Left ventricle myocardium inferior (tissue), 1 donor: ENCODE measurements at regions not wholly inside any gene's neighbourhood (a gene's known extent, or its start where the extent isn't known, plus 50 kb on each side); places are given as distances from the start of the nearest gene placed in this dataset.

Experiments used
- DNase-seq: peaks from one replicate; pipeline ENCODE4 v3.0.0-alpha.2; 2020
- H3K27ac ChIP-seq: fragments of 200-600 bp; replicated peaks from 2 replicates; pipeline ENCODE4 v1.8.0; 2021
- H3K27me3 ChIP-seq: fragments of 200-600 bp; 2 replicates; pipeline ENCODE4 v1.8.0; 2021; ENCODE audit warnings: low read depth
- H3K36me3 ChIP-seq: fragments of 200-600 bp; 2 replicates; pipeline ENCODE4 v1.8.0; 2021
- H3K4me1 ChIP-seq: fragments of 200-600 bp; 2 replicates; pipeline ENCODE4 v1.8.0; 2021
- H3K4me3 ChIP-seq: fragments of 200-600 bp; 2 replicates; pipeline ENCODE4 v1.8.0; 2021; ENCODE audit warnings: mild to moderate bottlenecking, moderate library complexity
- H3K9me3 ChIP-seq: fragments of 200-600 bp; replicated peaks from 2 replicates; pipeline ENCODE4 v1.8.0; 2021
- intact Hi-C: fragments of 100-400 bp; cut with micrococcal nuclease; formaldehyde crosslinking; loops from one replicate; pipeline ENCODE4 v1.11.0; 2022
- TF ChIP-seq, protein P1 (sequence below): fragments of 200-600 bp; IDR thresholded peaks from 2 replicates; pipeline ENCODE4 v1.8.0; 2021; ENCODE audit warnings: antibody characterized with exemption, mild to moderate bottlenecking, borderline replicate concordance
- donor health status: DM: no; HTN: yes; CAD: no; lungs with severe emphysema.

DNA sequence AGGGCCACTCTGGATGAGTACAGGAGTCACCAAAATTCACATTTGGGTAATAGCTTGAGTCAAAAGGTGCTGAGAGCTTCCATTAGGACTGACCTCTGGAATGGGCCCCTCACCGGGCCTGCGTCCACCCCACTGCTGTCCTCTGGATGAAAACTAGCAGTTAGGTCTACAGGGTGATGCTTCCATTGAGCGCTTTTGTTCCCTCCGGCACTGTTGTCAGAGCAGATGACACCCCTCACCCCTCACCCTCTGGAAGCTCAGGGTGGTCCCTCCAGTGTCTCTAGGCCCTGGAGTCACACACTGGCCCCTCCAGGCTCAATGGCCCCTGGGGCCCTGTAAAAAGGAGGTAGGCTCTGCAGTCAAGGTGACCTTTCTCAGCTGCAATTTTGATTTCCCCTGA is 187.8 kb upstream of the GPR12 start:
- TF ChIP-seq, protein P1, sequence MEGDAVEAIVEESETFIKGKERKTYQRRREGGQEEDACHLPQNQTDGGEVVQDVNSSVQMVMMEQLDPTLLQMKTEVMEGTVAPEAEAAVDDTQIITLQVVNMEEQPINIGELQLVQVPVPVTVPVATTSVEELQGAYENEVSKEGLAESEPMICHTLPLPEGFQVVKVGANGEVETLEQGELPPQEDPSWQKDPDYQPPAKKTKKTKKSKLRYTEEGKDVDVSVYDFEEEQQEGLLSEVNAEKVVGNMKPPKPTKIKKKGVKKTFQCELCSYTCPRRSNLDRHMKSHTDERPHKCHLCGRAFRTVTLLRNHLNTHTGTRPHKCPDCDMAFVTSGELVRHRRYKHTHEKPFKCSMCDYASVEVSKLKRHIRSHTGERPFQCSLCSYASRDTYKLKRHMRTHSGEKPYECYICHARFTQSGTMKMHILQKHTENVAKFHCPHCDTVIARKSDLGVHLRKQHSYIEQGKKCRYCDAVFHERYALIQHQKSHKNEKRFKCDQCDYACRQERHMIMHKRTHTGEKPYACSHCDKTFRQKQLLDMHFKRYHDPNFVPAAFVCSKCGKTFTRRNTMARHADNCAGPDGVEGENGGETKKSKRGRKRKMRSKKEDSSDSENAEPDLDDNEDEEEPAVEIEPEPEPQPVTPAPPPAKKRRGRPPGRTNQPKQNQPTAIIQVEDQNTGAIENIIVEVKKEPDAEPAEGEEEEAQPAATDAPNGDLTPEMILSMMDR = no peak
- no peak overlapping the region for H3K27ac ChIP-seq
- H3K4me3 ChIP-seq = no peak overlapping the region
- H3K4me1 ChIP-seq = no peaks in the 10 kb centered on the region
- H3K9me3 ChIP-seq = no peaks in the 10 kb centered on the region
- no peaks in the 10 kb centered on the region for H3K36me3 ChIP-seq
- intact Hi-C loops = no loop called here
- no peaks in the 10 kb centered on the region for H3K27me3 ChIP-seq
- no peak for DNase-seq

DNA sequence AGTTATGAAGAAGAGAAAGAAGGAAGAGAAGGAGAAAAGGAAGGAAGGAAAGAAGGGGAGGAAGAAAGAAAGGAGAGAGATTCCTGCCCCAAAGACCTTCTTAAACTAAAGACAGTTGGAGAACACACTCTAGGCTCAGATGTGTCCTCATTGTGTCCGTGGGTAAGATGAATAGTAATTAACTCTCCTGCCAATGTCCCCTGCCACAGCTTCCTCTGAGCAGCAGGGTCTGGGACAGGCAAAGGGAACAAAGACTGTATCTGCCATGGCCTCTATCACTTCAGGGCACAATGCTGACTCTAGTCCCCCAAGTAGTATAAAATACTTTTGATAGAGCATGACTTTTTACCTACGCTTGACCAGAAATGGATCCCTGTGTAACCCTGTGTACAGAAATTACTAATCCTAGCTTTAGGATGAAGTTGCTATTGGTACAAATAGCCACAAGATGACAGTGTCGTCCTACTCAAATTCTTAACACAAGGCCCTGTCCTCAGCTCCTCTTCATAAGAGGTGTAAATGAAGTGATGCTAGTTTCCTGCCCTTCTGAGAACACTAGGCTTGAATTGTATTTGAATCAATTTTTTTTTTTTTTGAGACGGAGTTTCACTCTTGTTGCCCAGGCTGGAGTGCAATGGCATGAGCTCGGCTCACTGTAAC is 186.2 kb upstream of the GPR12 start:
- peaks cover 1% of the 10 kb centered on the region for H3K4me1 ChIP-seq
- H3K9me3 ChIP-seq = no peaks in the 10 kb centered on the region
- H3K27ac ChIP-seq = no peak overlapping the region
- intact Hi-C loops = no loop called here
- no peak overlapping the region for H3K4me3 ChIP-seq
- H3K27me3 ChIP-seq = no peaks in the 10 kb centered on the region
- TF ChIP-seq, protein P1 = peak; percentile 86
- H3K36me3 ChIP-seq = no peaks in the 10 kb centered on the region
- DNase-seq = no peak

DNA sequence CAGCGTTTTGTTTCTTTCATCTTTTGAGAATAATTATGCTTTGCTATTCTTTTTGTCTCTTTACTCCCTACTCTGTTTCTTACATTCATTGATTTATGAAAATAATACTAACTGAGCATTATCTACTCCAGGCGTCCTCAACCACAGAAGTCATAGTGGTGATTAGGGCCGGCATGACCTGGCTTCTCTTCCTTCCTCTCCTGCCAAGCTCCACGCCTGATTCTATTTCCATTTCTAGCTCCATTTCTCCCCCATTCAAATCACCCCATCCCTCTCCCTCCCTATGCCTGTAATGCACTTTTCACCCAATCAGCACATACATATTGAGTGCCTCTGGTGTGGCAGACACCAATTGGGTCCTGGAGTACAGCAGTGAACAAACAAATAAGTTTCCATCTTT is 183.2 kb upstream of the GPR12 start:
- intact Hi-C loops = no loop called here
- no peaks in the 10 kb centered on the region for H3K9me3 ChIP-seq
- peak overlapping the region; percentile 33 for H3K27ac ChIP-seq
- H3K4me3 ChIP-seq = no peak overlapping the region
- no peaks in the 10 kb centered on the region for H3K27me3 ChIP-seq
- TF ChIP-seq, protein P1 = no peak
- DNase-seq = no peak
- H3K36me3 ChIP-seq = no peaks in the 10 kb centered on the region
- H3K4me1 ChIP-seq = peaks cover 10% of the 10 kb centered on the region

DNA sequence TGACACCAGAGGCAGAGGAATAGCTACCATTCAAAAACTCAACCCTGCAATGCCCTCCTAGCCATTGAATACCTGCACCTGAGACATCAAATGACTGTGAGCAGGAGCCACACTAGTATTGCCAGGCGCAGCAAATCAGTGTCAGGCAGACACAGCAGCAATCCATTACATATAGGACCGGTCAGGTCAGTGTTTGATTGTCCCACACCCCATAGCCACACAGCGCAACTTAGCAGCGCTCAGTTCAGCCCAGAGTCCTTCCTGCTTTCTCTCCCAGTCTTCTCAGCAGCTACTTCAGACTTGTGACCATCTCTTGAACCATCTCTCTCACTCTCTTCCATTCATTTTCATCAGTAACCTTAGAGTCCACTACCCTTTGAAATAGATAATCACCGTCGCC is 181.6 kb upstream of the GPR12 start:
- TF ChIP-seq, protein P1 = no peak
- intact Hi-C loops = no loop called here
- Histone ChIP-seq H3K36me3 (no peaks in the 10 kb centered on the region), H3K9me3 (no peaks in the 10 kb centered on the region), H3K27ac (no peak overlapping the region), H3K4me3 (no peak overlapping the region), H3K4me1 (peaks cover 10% of the 10 kb centered on the region), H3K27me3 (no peaks in the 10 kb centered on the region)
- no peak for DNase-seq

DNA sequence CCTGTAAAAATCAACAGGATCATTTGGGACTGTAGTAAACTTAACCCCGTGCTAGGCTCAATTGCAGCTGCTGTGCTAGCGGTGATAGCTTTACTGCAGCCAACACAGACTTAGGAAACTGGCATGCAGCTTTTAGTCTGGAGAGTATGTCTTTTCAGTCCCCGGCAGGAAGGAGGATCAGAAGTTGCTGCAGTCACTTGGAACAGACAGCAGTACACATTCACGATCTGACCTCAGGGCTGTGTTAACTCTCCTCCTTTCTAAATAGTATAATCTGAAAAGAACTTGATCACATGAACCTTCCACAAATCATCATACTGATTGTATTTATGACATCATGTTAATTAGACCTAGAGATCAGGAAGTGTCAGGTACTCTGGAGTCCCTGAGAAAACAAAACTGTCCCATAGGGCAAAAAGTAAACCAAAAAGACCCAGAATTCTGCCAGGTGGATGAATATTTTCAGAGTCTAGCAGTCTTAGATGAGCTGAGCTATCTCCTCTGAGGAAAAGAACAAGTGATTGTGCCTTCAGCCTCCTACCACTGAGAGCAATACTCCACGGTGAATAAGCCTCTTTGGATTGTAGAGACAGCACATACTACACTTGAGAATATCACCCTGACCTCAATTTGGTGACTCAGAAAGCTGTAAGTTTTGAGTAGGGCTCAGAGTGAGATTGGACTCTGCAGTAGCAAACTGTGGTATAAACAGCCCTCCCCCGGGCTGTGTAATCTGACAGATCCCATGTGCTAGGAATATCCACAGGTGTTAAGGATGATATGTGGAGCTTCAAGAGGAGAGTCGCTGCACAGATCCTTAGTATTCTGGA is 181.0 kb upstream of the GPR12 start:
- Histone ChIP-seq H3K4me1 (peaks cover 10% of the 10 kb centered on the region), H3K27me3 (no peaks in the 10 kb centered on the region), H3K9me3 (no peaks in the 10 kb centered on the region), H3K36me3 (no peaks in the 10 kb centered on the region), H3K27ac (no peak overlapping the region), H3K4me3 (no peak overlapping the region)
- TF ChIP-seq, protein P1 = no peak
- intact Hi-C loops = no loop called here
- DNase-seq = no peak
